CD4-positive, alpha-beta T cell (primary cell): ENCODE measurements at regions not wholly inside any gene's neighbourhood (a gene's known extent, or its start where the extent isn't known, plus 50 kb on each side); places are given as distances from the start of the nearest gene placed in this dataset.

Source experiments
- ATAC-seq: fragments of 200-7000 bp; cut with Tn5 transposase; one replicate; pipeline ENCODE4 v1.10.0; 2022; ENCODE audit warnings: mild to moderate bottlenecking; ENCODE audit not compliant: poor library complexity
- CTCF ChIA-PET: fragments of 350-600 bp; sonication (Branson Sonifier 250); formaldehyde crosslinking; loops from one replicate; lab custom pipeline; 2021; ENCODE audit warnings: antibody characterized with exemption, inconsistent platforms; lab: Charles Lee
- POLR2A ChIA-PET: fragments of 350-600 bp; sonication (Branson Sonifier 250); formaldehyde crosslinking; loops from one replicate; lab custom pipeline; 2021; ENCODE audit warnings: antibody characterized with exemption, inconsistent platforms; lab: Charles Lee
- DNase-seq, 14 experiments: peaks; one replicate each; pipeline ENCODE4 v3.0.0-alpha.2; 2013 to 2020; ENCODE audit warnings: mixed read lengths in 2 of 14
- H3K27ac ChIP-seq, 2 donors: one replicate each; pipeline versions ENCODE4 v1.5.1 to v1.7.0; 2013; ENCODE audit warnings: low read length in 2 of 2, low read depth in 1 of 2, mild to moderate bottlenecking in 1 of 2
- H3K27me3 ChIP-seq, 2 experiments: 1 replicate in 1 of 2; 2 replicates in 1 of 2; pipeline versions ENCODE4 v1.6.1 to v1.7.0; 2013; ENCODE audit warnings: low read length in 2 of 2, control low read depth in 1 of 2, mild to moderate bottlenecking in 1 of 2, moderate library complexity in 1 of 2; ENCODE audit not compliant: insufficient read depth in 2 of 2, control insufficient read depth in 1 of 2
- H3K36me3 ChIP-seq: one replicate; pipeline ENCODE4 v1.6.1; 2013; ENCODE audit warnings: low read length, control low read depth; ENCODE audit not compliant: insufficient read depth
- H3K4me1 ChIP-seq: one replicate; pipeline ENCODE4 v1.6.1; 2013; ENCODE audit warnings: low read length, control low read depth; ENCODE audit not compliant: insufficient read depth
- H3K4me3 ChIP-seq: one replicate; pipeline ENCODE4 v1.5.1; 2013; ENCODE audit warnings: mild to moderate bottlenecking, low read length, moderate library complexity
- H3K9me3 ChIP-seq, 2 experiments: 1 replicate in 1 of 2; 2 replicates in 1 of 2; pipeline versions ENCODE4 v1.6.1 to v1.7.0; 2013; ENCODE audit warnings: low read length in 2 of 2, mild to moderate bottlenecking in 2 of 2, control low read depth in 1 of 2, moderate library complexity in 1 of 2; ENCODE audit not compliant: control insufficient read depth in 1 of 2, insufficient read depth in 1 of 2
- H3K27ac Mint-ChIP-seq: one replicate; pipeline ENCODE4 v1.8.0; 2020; ENCODE audit warnings: mixed read lengths
- H3K27me3 Mint-ChIP-seq: one replicate; pipeline ENCODE4 v1.8.0; 2021; ENCODE audit warnings: mixed read lengths
- H3K36me3 Mint-ChIP-seq: one replicate; pipeline ENCODE4 v1.8.0; 2021; ENCODE audit warnings: low read depth, mixed read lengths
- H3K4me1 Mint-ChIP-seq: one replicate; pipeline ENCODE4 v1.8.0; 2021; ENCODE audit warnings: low read depth, mixed read lengths
- H3K4me3 Mint-ChIP-seq: one replicate; pipeline ENCODE4 v1.8.0; 2020; ENCODE audit warnings: mild to moderate bottlenecking, mixed read lengths
- H3K9me3 Mint-ChIP-seq: one replicate; pipeline ENCODE4 v1.8.0; 2020; ENCODE audit warnings: mixed read lengths
- CTCF ChIP-seq: fragments of 200-600 bp; IDR thresholded peaks from one replicate; pipeline ENCODE4 v1.8.0; 2022; ENCODE audit warnings: antibody characterized with exemption, mild to moderate bottlenecking
- intact Hi-C, 2 experiments: fragments of 100-400 bp; cut with DNase I in 1 of 2; cut with micrococcal nuclease in 1 of 2; formaldehyde crosslinking; loops; one replicate each; pipeline versions ENCODE4 v1.15.1 to v1.9.0; 2023 to 2025; cut with DNase I, micrococcal nuclease

- Mint-ChIP-seq H3K9me3 (no peaks in the 10 kb centered on the region), H3K4me1 (no peaks in the 10 kb centered on the region), H3K4me3 (no peak overlapping the region), H3K27me3 (peaks cover 10% of the 10 kb centered on the region), H3K36me3 (no peaks in the 10 kb centered on the region), H3K27ac (no peak overlapping the region)
- TF ChIP-seq CTCF = no peak
- ATAC-seq (no peak), DNase-seq (no peak)
- Histone ChIP-seq H3K36me3 (no peaks in the 10 kb centered on the region), H3K27ac (no peak overlapping the region), H3K9me3 (no peaks in the 10 kb centered on the region), H3K27me3 (no peaks in the 10 kb centered on the region), H3K4me3 (no peak overlapping the region), H3K4me1 (no peaks in the 10 kb centered on the region)
- intact Hi-C loops = no loop called here
- CTCF ChIA-PET = no interaction called here
- POLR2A ChIA-PET = no interaction called here
Observed at GRCh38 chr2:117707874-117708273, 106.6 kb upstream of the DDX18 start.

GRCh38 chr2:117712684-117713083, 101.8 kb upstream of the DDX18 start:
- no peak overlapping the region for H3K27ac ChIP-seq
- peaks cover 2% of the 10 kb centered on the region for H3K9me3 Mint-ChIP-seq
- intact Hi-C loops = no loop called here
- H3K4me3 ChIP-seq = no peak overlapping the region
- no peaks in the 10 kb centered on the region for H3K27me3 Mint-ChIP-seq
- H3K4me3 Mint-ChIP-seq = no peak overlapping the region
- H3K4me1 ChIP-seq = no peaks in the 10 kb centered on the region
- POLR2A ChIA-PET = no interaction called here
- DNase-seq = no peak
- no peaks in the 10 kb centered on the region for H3K36me3 ChIP-seq
- no peak for TF ChIP-seq CTCF
- H3K27me3 ChIP-seq = no peaks in the 10 kb centered on the region
- H3K4me1 Mint-ChIP-seq = no peaks in the 10 kb centered on the region
- no peak for ATAC-seq
- no peaks in the 10 kb centered on the region for H3K36me3 Mint-ChIP-seq
- H3K27ac Mint-ChIP-seq = no peak overlapping the region
- no peaks in the 10 kb centered on the region for H3K9me3 ChIP-seq
- CTCF ChIA-PET = no interaction called here

GRCh38 chr2:117714110-117714509, 100.4 kb upstream of the DDX18 start:
- no peaks in the 10 kb centered on the region for H3K4me1 ChIP-seq

More at GRCh38 chr2:117714110-117714509, 100.4 kb upstream of the DDX18 start:
- CTCF ChIA-PET = no interaction called here
- H3K27ac ChIP-seq = no peak overlapping the region
- TF ChIP-seq CTCF = no peak
- Mint-ChIP-seq H3K9me3 (peaks cover 2% of the 10 kb centered on the region), H3K36me3 (no peaks in the 10 kb centered on the region), H3K27ac (no peak overlapping the region), H3K4me3 (no peak overlapping the region), H3K4me1 (no peaks in the 10 kb centered on the region), H3K27me3 (peaks cover 6% of the 10 kb centered on the region)
- H3K36me3 ChIP-seq = no peaks in the 10 kb centered on the region
- no peak for ATAC-seq
- POLR2A ChIA-PET = no interaction called here
- H3K4me3 ChIP-seq = no peak overlapping the region
- no peaks in the 10 kb centered on the region for H3K9me3 ChIP-seq
- H3K27me3 ChIP-seq = no peaks in the 10 kb centered on the region
- DNase-seq = no peak
- intact Hi-C loops = no loop called here
